PC-9 (cell line): ENCODE measurements at regions not wholly inside any gene's neighbourhood (a gene's known extent, or its start where the extent isn't known, plus 50 kb on each side); places are given as distances from the start of the nearest gene placed in this dataset.

ENCODE experiments used
- CTCF ChIP-seq: fragments of 200-600 bp; sonication (generic); conservative IDR thresholded peaks from 2 replicates; pipeline ENCODE4 v1.6.1; 2017; ENCODE audit warnings: mixed run types, antibody characterized with exemption, mild to moderate bottlenecking, moderate library complexity
- EZH2 ChIP-seq: fragments of 200-600 bp; sonication (generic); IDR thresholded peaks from 2 replicates; pipeline ENCODE4 v1.8.0; 2017; ENCODE audit warnings: antibody characterized with exemption, low read depth

GRCh38 chr10:63068246-63068645 lies 64.9 kb upstream of the NRBF2 start:
- TF ChIP-seq EZH2 (no peak), CTCF (no peak)
